ENCODE measurements at regions not wholly inside any gene's neighbourhood (a gene's known extent, or its start where the extent isn't known, plus 50 kb on each side); places are given as distances from the start of the nearest gene placed in this dataset.

- TF ChIP-seq CTCF (IDR thresholded peaks at IDR 0.05; ENCODE audit: low read depth, low read length, missing input control) (no peak), MAX (IDR thresholded peaks at IDR 0.05) (no peak), REST (IDR thresholded peaks at IDR 0.05) (no peak), TAF1 (conservative IDR thresholded peaks at IDR 0.05) (no peak), RAD21 (IDR thresholded peaks at IDR 0.05) (no peak), GABPA (IDR thresholded peaks at IDR 0.05 in 1 of 2, conservative IDR thresholded peaks at IDR 0.05 in 1 of 2) (no peak), EGR1 (IDR thresholded peaks at IDR 0.05; ENCODE audit: low read depth in 2 of 2) (no peak), YY1 (IDR thresholded peaks at IDR 0.05) (no peak), FOXA1 (IDR thresholded peaks at IDR 0.05) (no peak)
These were observed 104.5 kb upstream of the SATB1 start for GRCh38 chr3:18529631-18530030.

All from liver (tissue), 3 donors.